CD4-positive, alpha-beta T cell treated with Interleukin-4 for 1 hour (primary cell): ENCODE measurements at regions not wholly inside any gene's neighbourhood (a gene's known extent, or its start where the extent isn't known, plus 50 kb on each side); places are given as distances from the start of the nearest gene placed in this dataset.
"Not testable (repeated sequence)": the region's sequence is repeated elsewhere in the genome, so short reads cannot be mapped to it uniquely, and the experiment has no call there.

Experiments
- DNase-seq, 2 donors: peaks; one replicate each; pipeline ENCODE4 v3.0.0-alpha.2; 2020 to 2022

DNA sequence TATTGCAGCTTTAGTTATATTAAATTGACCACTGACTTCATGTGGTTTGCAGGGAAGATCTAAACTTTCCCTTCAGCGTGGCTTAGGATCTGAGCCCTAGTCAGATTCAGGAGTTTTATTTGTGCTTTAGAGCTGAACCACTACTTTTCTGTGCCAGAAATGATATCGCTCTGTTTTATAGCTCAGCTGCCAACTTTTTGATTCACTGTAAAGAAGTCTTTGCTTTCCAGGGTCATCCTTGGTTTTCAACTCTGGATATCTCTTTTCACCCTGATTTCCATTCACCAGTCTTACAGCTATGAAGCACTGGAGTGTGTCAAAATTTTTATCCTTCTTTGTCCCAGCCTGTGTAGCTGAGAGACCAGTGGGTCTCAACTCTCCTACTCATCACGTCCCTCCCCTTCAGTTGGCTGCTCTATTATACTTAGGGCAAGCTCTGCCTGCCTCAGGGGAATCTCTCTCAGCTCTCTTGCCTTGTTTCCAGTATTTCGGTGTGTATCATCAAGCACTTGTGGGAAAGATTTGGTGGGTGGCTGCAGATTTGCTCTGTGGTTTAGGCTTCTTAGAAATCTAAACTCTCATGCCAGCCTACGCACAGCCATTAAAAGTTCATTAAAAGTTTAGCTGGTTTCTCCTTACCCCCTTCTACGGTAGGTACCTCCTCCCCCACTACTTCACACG is 425.5 kb downstream of the TENT5A start:
- DNase-seq, result no peak

DNA sequence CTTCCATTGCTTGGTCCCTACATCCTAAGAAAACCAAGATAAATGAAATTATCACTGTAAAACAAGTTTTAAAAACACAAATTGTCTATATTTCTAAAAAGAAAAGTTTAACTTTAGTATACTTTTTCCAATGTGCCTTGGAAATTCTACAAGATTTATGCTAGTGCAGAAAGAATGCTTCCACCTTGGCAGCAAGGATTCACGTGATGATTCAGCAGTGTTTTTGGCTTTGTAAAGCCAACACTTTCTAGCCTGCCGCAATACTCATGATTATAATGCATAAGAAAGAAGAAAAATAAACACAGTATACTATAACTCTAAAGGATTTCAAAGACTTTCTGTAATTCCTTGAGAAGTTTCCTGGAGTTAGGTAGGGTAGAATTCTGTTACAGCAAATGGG is 442.7 kb downstream of the TENT5A start:
- DNase-seq, result no peak

- DNase-seq, result no peak
Observed at GRCh38 chr6:81308577-81309279, 443.8 kb downstream of the TENT5A start.

GRCh38 chr6:81307651-81308214 is 444.7 kb downstream of the TENT5A start:
- no peak for DNase-seq

- DNase-seq, result no peak
Observed at GRCh38 chr6:81304466-81304865, 448.0 kb downstream of the TENT5A start.

- DNase-seq, result no peak
Observed at GRCh38 chr6:81300961-81301360, 451.5 kb downstream of the TENT5A start.

DNA sequence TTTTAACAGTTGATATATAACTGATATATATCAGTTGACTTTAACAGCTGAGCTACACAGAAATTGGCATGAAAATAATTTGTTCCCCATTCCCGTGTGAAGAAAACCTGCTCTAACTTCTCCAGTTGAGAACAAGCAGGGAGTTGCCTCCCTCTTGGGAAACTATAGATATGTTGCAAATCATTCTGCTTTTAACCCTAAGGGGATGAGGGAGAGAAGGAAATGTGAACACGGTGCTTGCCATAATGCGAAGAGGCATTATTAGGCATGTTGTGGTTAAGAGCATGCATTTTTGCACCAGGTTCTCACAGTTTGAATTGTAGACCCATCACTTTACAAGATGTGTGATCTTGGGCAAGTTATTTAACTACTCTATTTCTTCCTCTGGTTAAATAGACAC is 453.7 kb downstream of the TENT5A start:
- DNase-seq, result no peak

DNA sequence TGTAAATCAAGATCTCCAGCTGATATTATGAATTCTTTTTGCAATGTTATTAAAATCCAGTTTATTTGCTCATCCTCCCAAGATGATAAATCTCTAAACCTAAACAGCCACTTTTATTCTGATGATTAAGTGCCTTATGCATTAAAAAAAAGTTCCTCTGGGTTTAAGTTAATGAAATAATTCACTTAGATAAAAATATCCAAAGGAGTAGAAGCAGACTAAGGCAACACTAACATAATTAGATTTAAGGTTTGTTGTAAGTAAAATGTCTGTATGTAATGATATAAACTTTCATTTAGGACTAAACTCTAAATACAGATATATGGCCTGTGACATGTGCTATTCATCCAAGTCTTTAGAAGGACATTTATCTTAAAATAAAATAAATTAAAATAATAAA is 457.2 kb downstream of the TENT5A start:
- no peak for DNase-seq

- DNase-seq, result no peak
Observed at GRCh38 chr6:81293896-81294295, 458.6 kb downstream of the TENT5A start.

- DNase-seq, result no peak
Observed at GRCh38 chr6:81289229-81289628, 463.3 kb downstream of the TENT5A start.

- DNase-seq, result no peak
Observed at GRCh38 chr6:81265106-81265505, 487.4 kb downstream of the TENT5A start.

DNA sequence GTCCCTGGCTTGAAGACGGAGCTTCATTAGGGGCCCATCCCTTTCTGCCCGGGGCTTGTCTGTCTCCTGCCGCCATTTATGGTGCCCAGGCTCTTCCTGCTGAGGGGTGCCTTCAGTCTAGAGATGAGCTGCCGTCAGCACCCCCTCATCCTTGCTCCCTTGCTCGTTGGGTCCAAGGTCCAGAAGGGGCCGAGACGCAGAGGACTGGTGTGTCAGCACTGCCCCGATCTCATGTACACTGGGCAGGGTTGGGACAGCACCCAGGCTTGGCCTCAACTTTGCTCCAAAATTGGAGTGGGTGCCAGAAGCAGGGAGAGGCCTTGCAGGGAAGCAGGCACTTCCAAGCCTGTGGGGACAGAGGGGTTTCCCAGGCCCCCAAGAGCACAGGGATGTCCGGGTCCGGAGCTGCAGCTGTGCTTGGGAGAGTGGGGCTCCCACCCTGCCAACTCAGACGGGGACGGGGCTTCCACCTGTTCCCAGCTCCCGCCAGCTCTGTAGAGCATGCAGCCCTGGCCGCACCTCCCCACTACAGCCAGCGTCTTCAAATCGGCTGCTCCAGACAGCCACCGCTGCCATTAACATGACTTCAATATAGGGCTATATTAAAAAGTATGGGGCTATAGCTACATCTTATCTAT is 488.8 kb downstream of the TENT5A start:
- DNase-seq, result no peak

DNA sequence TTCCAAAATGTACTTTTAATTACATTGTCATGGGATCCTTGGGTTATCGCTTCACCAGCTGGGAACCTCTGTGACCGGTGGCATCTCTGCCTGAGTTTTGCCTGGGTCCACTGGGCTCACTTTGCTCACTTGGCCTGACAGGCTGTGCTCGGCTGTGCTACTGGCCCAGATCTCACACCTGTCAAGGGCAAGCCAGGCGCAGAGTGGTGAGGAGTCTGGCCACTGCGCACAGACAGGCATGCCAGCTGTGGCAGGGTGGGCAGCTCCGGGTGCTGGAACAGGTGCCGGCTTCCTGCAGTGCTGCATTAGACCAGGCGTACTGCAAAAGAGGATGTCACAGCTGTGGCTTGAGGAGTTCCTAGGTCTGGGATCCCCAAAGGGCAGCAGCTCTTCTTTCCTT is 489.8 kb downstream of the TENT5A start:
- no peak for DNase-seq

DNA sequence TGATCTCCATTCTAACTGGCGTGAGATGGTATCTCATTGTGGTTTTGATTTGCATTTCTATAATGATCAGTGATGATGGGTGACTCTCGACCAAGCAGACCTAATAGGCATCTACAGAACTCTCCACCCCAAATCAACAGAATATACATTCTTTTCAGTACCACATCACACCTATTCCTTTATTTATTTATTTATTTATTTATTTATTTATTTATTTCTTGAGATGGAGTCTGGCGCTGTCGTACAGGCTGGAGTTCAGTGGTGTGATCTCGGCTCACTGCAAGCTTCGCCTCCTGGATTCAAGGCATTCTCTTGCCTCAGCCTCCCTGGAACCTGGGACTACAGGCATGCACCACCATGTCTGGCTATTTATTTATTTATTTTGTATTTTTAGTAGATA is 496.3 kb downstream of the TENT5A start:
- not testable (repeated sequence) for DNase-seq

- DNase-seq, result no peak
Observed at GRCh38 chr6:81253821-81254220, 498.7 kb downstream of the TENT5A start.

DNA sequence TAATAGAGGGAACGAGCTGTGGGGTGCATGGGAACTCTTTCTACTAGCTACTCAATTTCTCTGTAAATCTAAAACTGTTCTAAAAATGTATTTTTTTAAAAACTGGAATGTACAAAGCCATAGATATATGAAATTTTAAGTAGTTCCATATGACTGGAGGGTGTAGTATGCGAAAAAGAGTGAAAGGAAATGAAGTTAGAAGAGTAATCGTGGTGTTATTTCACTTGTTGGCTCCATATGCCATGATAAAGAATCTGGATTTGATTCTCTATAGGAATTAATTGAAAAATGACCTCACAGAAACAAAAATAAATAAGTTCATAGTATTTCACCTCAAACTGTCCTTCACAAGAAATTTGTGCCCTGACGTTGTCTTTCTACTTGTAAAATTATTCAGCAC is 500.2 kb downstream of the TENT5A start:
- no peak for DNase-seq

- no peak for DNase-seq
Observed at GRCh38 chr6:81246200-81246599, 506.3 kb downstream of the TENT5A start.

GRCh38 chr6:81242624-81243023 is 509.9 kb downstream of the TENT5A start:
- DNase-seq, result no peak

DNA sequence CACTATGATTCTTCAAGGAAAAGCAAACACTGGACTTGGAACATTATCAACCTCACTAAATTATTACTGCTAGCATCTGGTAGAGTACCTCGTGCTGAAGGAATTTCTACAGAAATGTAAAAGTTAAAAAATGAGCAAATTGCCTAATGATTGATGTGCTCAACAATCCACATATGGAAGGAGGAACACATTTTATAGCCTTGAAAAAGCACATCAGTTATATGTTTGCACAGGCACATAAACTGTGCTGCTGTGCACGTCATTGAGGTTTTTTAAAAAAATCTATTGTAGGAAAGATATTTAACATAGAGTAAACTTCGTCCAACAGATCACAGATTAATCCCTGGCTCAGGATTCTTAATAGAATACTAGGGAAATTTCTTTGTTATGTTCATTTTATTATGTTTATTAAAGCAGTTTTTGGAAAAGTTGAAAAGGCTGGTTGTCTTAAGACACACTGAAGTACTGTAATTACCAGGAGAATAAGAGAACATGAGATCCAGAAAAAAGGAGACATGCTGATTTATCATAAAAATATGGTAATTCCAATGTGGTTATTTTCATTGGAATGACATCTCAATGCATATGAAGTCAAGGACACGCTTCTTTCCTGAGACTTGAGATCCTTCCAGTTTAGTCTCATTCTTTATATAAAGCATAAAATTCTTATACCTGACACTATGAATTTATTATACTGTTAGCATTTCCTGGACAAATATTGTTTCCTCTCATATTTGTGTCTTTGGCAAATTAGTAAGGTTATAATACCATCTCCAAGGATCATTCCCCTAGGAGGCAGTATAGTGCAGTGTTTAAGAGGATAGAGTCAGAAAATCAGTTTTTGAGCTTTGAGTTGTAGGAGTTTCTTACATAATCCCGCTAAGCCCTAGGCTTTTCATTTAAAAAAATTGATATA is 511.1 kb downstream of the TENT5A start:
- DNase-seq, result no peak

DNA sequence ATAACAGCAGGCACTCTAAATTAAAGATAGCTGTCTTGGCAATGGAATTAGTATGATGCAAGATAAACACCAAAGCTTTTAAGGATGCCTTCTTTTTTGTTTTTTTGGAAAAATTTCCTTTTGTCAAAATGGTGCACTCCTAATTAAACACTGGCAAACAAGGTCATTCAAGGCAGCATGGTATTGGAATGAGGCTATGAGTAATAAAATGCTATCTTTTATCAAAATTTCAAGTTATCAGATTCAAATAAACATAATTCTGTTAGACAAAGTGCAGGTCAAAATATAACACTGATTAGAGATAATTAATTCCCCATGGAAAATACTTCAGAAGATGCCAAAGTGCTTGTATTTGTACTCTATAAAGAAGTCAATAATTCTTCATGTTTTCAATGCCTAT is 514.1 kb downstream of the TENT5A start:
- DNase-seq, result no peak

DNA sequence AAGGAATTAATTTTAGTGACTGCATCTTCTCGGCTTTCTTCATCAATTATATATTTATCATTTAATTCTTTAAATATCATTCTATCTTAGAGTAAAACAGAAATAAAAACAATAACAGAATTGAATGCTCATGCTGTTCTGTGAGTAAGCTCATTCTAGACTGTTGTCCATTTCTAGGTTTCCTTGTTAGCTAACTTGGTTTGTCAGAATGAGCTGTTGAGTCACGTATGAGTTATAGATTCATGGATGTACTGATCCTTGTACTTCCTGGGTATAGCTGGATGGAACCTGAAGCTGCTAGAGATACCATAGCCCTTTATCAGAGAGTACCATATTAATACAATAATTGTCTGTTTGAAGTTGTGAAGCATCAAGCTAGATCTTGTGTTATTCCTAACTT is 515.3 kb downstream of the TENT5A start:
- no peak for DNase-seq

- no peak for DNase-seq
Observed at GRCh38 chr6:81235512-81235911, 517.0 kb downstream of the TENT5A start.

- no peak for DNase-seq
Observed at GRCh38 chr6:81233990-81234389, 518.5 kb downstream of the TENT5A start.
